SKM-1 treated with dmso at 0.1 percent for 144 hours (cell line): ENCODE measurements at regions not wholly inside any gene's neighbourhood (a gene's known extent, or its start where the extent isn't known, plus 50 kb on each side); places are given as distances from the start of the nearest gene placed in this dataset.
A peak's percentile ranks its signal among the peaks of the same experiment; 100 is the strongest.

Source experiments
- DNase-seq: peaks from one replicate; lab custom pipeline; 2025; ENCODE audit not compliant: unreplicated experiment; lab: John Stamatoyannopoulos, UW

DNA sequence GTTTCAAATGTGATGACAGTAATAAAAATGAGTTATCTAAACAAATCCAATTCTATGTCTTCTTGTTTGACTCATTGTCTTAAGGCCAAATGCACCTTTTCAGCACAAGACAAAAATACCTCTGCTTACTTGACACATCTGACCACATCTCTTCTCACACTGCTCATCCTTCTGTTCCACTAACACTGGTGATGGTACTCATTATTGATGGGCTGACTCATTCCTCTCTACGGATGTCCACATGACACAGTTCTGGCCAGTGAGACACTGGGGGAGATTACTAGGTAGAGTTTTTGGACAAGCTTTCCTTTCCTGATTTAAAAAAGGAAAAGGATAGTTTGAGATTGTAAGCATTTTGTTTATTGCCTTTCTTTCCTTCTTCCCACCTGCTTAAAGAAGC, 410.6 kb upstream of the THRB start:
- no peak for DNase-seq

DNA sequence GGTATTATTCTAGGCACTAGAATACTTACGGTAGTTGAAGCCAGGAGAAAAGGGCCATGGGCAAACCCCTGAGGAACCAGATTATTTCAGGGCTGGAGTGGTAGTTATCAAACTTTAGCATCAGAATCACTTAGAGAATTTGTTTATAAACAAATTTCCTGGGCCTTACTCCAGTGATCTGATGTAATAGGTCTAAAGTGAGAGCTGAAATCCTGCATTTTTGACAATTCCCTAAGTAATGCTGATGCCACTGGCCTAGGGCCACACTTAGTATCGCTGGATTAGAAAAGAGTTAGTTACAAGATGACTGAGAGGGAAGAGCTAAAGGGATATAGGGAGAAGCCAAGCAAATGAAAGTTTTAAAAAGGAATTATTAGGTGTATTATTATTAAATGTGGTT, 412.5 kb upstream of the THRB start:
- DNase-seq = no peak

DNA sequence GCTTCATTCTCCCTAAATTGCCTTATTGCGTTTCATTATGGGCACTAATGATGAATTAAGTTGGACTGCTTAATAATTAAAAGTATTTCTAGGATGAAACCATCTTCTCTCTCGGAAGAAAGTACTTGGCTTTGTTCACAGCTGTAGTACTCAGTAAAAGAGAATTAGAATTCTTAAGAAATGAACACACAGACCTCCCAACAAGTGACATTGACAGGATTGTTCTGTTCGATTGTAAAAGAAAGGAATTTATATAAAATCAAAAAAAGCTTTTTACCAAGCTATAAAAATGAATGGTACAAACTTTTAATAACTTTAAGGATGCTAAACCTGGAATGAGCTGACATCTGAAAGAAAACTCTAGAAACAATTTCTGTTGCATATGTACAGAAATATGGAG, 416.4 kb upstream of the THRB start:
- DNase-seq = no peak

DNA sequence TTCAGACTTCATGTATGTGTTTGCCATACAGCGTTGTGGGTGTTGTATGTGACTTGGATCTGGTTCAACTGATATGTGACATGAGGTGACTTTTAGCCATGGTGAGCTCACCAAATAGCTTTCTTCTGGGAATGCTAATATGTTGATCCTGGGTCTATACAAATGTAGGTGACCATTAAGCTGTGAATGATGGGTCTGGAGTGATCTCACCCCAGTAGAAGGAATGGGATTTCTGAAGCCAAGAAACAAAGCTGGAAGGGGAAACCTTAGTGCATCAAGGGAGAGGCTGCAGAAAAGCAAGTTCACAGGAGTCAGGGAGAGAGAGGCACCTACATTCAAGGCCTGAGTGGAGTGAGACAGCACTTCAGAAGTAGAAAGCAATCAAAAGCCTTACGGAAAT, 421.0 kb upstream of the THRB start:
- DNase-seq = no peak

DNA sequence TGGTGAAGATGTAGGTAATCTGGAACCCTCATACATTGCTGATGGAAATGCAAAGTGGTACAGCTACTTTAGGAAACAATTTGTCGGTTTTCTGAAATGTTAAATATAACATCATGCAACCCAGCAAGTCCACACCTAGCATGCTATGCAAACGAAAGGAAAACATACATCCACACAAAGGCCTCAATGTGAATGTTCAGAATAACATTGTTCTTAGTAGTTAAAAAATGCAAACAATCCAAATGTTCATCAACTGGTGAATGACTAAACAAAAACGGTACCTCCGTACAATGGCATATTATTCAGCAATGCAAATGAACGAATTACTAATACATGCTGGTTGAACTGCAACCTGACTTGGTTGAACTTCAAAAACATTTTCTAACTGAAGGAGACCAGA, 423.3 kb upstream of the THRB start:
- DNase-seq = no peak

DNA sequence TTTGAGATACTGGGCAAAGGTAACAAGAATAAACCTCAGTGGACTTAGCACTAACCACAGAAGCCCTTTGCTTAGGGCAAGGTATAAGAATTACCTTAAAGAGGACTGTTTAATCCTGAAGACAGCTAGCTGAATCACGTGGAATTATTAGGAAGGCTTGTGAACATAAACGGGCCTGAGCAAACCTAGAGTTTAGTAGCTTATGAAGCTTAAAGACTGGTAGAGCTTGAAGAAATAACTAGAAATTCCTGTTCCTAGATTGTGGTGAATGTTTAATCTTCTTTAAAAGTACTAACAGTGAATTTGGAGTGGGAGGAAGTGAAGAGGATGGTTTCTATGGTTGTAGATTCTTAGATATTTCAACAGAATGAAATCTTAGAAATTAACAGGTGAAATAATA, 428.9 kb upstream of the THRB start:
- DNase-seq = no peak

DNA sequence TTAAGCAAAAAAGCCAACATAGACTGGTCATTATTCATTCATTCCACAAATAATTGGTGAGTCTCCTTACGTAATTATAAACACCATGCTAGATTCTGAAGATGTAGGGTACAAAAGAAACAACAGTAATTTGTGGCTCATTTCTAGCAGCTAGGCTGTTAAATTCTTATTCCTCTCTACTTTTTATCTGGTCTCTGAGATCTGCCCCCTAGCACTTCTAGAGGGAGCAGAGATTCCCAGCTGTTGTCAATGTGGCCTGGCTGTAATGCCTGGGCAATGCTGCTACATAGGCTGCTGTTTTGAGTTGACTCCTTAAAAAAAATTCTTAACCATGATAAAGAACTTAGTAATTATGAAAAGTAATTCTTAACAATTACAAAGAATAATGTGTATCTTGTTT, 434.9 kb upstream of the THRB start:
- no peak for DNase-seq

DNA sequence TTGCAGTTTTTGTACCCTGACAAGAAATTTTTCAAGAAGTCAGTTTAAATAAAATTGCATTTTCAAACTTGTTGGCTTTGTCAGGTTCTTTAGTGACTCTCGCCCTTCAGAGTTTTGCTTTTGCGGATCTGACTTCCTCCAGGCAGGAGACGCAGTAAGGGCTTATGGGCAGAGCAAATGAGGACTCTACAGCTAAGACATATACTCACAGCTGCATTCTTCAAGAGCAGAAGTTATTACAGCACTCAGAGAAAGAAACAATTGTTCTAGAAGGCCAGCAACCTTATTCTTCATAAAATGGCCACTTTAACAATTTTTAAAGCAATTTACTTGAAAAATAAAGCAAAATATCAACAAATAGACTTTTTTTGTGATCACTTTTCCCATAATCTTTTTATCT, 438.8 kb upstream of the THRB start:
- DNase-seq = no peak

DNA sequence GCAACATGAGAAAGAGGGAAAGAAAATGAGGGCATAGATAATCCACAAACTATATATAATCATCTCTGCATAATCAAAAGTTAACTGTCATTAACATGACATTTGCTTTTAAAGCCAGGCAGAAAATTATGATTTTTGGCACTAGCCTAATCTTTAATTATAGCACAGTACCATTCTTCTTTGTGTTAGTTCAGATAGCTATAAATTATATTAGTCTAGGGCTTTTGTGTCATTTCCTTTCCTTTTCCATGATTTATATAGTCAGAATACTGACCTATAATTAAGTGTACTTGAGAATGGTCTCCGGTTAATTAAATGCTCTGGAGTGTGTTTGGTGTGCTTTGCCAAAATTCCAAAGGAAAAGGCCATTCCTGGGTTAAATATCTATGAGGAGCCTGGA, 441.9 kb upstream of the THRB start:
- no peak for DNase-seq

DNA sequence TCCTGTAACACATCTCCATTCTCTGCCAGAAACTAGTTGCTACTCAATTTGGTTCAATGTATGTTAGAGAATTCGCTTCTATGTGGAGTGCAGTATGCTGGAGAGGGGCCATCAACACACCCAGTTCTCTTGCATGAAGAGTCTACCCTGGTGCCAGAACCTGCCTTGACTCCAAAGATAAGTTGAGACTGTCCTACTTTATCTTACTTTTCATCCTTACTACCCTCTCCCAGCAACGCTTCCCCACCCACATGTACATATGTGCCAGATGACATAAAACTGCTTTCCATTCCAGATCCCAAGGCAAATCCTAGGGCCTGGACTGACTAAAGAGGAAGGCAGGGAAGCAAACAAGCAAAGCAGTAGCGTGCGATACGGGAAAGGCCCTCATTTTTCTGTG, 442.6 kb upstream of the THRB start:
- no peak for DNase-seq

DNA sequence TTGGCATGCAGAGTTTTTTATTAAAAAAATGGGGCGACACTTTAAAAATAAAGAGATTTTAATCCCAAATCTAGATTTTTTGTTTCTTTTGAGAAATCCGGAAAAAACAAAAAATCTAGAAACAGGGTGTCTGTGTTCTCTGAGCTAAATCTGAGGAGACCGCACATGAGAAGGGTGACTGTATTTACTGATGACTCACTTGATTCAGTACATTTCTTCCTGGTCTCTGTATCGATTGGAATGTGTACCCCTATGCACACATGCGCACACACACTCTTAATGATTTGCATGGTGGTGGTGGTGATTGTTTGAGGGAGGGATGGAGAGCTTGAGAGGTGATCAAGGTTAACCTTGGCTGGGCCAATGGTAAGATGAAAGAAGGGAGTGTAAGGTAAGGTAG, 443.1 kb upstream of the THRB start:
- DNase-seq = no peak

DNA sequence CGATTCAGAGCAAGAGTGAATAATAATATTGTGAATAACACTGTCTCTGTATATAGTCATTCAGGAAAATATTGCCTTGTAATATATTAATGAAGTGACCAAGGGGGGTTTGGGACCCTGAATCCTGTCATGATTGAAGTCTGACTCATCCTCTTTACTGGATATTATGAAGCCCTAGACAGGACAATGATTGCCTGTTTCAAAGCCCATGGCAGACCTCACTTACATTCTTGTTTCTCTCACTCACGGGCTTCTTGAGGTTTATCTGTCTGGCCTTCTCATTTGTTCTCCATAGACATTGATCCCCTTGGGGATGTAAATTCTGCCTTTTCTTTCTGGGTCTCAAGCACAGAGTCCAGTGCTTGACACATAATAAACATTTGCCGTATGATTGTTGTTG, 449.3 kb upstream of the THRB start:
- no peak for DNase-seq

DNA sequence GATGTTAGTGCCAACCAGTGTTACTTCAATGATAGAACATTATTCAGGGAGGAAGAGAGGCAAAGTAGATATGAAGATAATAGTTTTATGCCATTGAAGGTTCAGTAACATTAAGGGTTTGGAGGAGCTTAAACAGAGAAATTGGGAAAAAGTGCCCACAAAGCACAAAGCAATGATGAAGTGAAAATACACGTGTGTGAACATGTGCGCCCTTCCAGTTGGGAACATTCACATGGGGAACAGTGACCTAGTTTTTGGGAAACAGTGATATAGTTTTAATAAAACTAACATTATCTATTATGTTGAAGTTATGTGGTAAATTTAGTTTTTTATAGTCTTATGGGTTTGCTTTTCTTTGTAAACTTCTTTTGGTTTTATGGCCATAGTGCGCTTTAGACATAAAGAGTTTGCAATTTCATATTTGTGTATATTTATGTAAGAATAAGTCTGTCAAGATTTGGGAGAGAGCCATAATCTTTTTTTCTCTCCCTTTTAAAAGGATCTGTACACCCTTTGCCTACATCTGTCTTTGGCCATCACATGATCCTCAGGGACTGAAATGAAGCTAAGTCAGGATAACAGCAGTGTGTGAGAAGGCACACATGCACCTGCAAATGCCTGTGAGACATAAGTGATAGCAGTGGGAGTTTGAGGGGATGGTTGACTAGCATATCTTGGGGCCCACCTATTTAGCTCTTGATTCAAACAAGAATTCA, 450.3 kb upstream of the THRB start:
- DNase-seq = no peak

DNA sequence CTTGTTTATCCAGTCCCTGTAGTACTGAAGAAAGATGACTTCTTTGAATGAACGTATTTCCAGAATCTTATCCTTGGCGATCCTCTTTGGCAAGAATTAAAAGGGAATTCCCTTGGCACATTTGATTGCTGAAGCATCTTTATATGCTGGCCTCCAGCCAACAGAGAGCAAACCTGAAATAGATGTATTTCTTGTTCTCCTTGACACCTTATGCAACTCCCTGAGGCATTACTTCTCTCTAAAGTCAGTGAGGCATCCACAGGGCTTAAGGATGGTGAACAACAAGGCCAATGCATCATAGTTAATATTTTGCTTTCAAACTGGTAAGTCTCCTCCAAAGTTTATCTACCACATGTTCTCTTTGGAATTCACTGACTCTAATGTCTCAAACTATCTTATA, 450.9 kb upstream of the THRB start:
- no peak for DNase-seq

DNA sequence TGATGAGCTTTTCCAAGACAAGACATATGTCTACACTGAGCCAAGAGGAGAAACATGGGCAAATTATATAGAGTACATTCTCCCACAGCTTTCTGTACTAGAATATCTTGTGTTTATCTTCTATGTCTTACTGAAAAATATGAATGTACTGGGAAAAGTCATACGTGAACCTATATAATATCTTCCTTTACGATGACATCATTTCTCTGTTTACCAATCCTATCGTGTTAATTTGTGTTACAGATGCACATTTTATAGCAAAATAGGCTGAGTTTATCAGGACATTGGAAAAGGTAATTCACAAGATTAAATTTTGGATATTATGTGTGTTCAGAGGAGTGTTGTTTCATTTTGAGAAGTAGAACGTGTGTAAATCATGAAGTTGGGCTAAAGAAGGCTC, 452.5 kb upstream of the THRB start:
- DNase-seq = no peak

DNA sequence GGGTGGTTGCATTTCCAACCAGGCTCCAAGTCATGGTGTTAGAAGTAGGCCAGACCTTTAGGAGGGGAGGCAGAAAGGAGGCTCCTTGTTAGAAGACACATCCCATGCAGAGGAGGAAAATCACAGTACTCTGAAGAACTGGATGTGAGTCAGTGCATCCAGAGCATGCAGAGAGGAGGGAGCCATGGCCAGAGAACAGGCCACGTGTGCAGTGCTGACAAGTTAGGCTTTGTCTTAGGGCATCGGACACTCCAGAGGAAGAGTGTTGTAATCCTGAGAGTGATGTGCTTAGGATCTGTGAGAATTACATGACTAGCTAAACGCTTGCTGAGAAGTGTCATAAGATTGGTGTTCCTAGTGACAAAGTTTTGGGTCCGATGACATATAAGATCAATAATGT, 456.5 kb upstream of the THRB start:
- DNase-seq = no peak

DNA sequence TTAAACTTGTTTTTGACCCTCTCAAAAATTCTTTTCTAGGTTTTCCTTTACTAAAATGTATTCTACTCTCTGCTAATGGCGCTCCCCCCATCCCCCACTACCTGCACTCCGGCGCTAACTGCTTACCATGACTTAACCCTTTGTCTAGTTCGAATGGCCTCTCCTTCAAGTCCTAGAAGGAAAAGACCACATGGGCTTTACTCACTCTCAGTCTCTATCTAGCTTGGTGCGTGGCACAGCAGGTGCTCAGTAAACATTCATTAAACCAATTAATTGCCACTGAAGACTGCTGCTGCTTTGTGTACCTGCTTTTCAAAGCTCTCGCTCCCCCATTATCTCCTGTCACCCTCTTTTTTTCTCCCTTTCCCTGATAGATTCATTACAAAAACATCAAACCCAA, 457.7 kb upstream of the THRB start:
- no peak for DNase-seq

DNA sequence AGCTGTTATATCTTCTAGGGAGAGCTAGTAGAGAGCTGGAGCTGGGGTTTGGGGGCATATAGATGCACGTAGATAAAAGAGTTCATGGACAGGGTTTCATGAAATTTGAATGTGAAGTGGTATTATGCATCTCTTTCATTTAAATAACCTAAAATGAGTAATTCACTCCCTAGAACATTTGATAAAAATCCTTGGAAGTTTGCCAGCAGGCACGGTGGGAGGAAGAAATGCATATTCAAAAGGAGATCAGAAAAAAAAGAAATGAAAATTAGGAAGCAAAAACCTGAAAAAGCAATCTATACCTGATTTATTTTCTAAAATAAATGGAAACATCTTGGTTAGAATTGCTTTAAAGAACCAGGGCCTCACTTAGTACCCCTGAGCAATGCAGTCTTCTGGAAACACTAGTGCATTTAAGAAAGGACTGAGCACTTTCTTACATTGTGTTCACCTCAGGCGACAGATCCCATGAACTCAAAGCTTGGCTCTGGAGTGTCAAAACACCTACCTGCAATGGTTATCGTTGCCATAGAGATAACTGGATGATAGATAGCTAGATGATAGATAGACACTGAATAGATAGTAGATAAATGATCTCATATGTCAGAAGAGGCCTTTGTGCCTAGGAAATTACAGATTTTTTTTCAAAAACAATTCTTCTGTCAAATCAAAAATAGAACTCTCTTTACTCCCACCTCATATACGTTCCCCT, 458.6 kb upstream of the THRB start:
- no peak for DNase-seq

DNA sequence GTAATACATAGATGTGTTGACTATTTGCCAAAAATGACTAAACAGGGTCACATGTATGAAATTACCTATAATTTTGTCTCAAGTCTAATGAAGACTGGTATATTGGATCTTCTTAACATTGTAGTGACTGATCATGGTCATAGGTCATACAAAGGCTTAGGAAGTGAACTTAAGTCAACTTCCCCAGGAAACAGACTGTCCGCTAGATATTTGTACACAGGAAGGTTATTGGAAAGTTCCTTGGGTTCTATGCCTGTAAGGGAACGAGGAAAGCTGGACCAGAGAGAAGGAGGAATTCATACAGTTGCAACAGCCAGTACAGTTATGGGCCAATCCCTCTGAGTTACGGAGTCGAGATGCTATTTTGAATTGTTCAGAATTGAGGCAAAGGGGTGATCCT, 462.0 kb upstream of the THRB start:
- no peak for DNase-seq

DNA sequence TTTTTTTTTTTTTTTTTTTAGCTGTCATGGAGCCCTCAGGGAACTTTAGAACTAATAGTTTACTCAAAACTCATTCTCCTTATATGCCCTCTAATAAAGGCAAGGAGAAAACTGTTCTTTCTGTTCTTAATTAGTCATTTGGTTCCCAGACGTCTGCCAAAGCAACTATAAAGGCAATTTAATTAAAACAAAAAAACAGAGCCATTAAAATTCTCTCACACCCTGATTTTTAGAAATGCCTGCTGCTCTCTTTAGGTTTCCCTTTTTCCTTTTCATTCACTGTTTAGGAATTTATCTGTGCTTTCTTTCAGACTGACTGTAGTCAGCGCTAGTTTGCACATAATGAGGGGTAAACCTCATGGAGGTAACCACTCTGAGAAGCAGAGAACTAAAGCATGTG, 463.6 kb upstream of the THRB start:
- DNase-seq = no peak

DNA sequence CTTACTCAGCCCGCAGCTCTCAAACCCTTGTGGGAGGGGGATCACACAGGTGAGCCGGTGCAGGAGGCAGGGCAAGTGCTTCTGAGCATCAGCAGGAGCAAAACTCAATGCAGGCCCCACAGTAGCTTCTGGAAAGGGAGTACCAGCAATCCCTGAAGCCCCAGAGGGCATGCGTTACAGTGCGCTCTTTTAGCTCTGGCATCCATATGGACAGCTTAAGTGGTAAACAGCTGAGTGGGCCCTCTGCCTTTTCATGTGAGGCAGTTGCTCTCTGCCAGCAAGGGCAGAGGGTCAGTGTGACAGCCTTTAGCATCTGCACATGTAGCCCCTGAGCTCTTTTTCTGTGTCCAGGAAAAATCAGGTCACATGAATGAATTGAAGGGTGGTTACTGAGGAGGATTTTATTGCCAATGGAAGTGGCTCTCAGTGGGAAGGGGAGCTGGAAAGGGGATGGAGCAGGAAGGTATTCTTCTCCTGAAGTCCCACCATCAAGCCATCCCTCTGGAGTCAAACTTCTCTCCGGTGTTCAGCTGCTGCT, 464.3 kb upstream of the THRB start:
- no peak for DNase-seq

DNA sequence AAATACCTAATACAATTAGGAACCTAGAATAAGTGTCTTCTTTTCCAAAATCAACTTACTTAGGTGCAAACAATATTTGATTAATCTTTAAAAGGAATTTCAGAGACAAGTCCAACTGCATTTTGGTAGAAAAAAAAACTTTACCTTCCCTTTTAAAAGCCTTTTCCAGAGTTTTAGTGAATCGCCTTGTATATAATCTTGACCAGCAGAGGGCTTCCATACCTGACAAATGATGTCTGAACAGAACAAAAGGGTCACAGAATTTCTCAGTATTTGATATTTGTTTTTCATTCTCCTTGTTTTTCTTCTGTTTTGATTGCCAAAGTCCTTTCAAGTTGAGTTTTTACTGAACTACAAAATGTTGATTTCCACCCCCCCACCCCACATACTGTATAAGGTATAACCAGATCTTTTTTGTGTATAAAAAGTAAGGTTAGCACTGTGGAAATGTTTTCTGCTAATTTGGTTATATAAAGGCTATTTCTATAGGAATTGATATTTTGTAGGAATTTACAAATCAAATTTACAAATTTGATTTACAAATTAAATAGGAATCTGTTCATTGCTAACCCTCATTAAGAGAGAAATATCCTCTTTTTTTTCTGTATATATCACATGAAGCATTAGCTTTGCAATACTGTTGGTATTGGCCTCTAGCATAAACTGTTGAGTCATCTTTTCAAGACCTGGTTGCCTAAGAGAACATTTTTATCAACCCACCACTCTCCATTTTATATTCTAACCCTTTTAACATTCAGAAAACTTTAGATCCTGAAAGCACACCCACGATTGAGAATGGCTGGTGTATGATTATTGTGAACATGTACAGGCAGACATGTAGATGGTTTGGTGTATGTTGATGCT, 464.1 kb upstream of the RARB start:
- DNase-seq = peak; percentile 9
